ENCODE measurements at regions not wholly inside any gene's neighbourhood (a gene's known extent, or its start where the extent isn't known, plus 50 kb on each side); places are given as distances from the start of the nearest gene placed in this dataset.

- no peak for TF ChIP-seq CTCF (conservative IDR thresholded peaks at IDR 0.05)
- no peak for TF ChIP-seq EZH2 (IDR thresholded peaks at IDR 0.05; ENCODE audit: low read depth)
These were observed 52.0 kb upstream of the KCTD7 start for GRCh38 chr7:66576646-66577045.
